Breast epithelium (tissue), 4 donors: ENCODE measurements at regions not wholly inside any gene's neighbourhood (a gene's known extent, or its start where the extent isn't known, plus 50 kb on each side); places are given as distances from the start of the nearest gene placed in this dataset.

ENCODE experiments used
- DNase-seq, 2 donors: peaks; one replicate each; pipeline ENCODE4 v3.0.0-alpha.2; 2019; ENCODE audit warnings: low spot score in 2 of 2
- H3K27ac ChIP-seq, 2 donors: fragments of 200-600 bp; sonication (generic) in 1 of 2; one replicate each; pipeline ENCODE4 v1.5.1; 2016 to 2019; ENCODE audit warnings: mild to moderate bottlenecking in 1 of 2
- H3K27me3 ChIP-seq, 2 donors: fragments of 200-600 bp; sonication (generic) in 1 of 2; one replicate each; pipeline versions ENCODE4 v1.5.1 to v1.6.0; 2017 to 2019; ENCODE audit warnings: control low read depth in 1 of 2, mild to moderate bottlenecking in 1 of 2
- H3K36me3 ChIP-seq: fragments of 200-600 bp; one replicate; pipeline ENCODE4 v1.5.1; 2019
- H3K4me1 ChIP-seq, 2 donors: fragments of 200-600 bp; sonication (generic); one replicate each; pipeline ENCODE4 v1.5.1; 2016 to 2019; ENCODE audit warnings: control low read depth in 1 of 2
- H3K4me3 ChIP-seq, 3 donors: fragments of 200-600 bp; sonication (generic); 1 replicate in 2 of 3; 2 replicates in 1 of 3; pipeline ENCODE4 v1.5.1; 2016 to 2019; ENCODE audit warnings: mild to moderate bottlenecking in 3 of 3, moderate library complexity in 2 of 3
- H3K9me3 ChIP-seq, 2 donors: fragments of 200-600 bp; sonication (generic) in 1 of 2; one replicate each; pipeline ENCODE4 v1.5.1; 2016 to 2019; ENCODE audit warnings: control low read depth in 1 of 2
- POLR2A ChIP-seq: fragments of 450-650 bp; IDR thresholded peaks from one replicate; pipeline ENCODE4 v1.6.1; 2016; ENCODE audit warnings: antibody characterized with exemption, mild to moderate bottlenecking, moderate library complexity
- POLR2AphosphoS5 ChIP-seq, 3 donors: sonication (generic); formaldehyde crosslinking; IDR thresholded peaks; one replicate each; pipeline ENCODE4 v1.6.1; 2017; ENCODE audit warnings: antibody characterized with exemption in 3 of 3
- intact Hi-C: fragments of 100-400 bp; cut with DNase I; formaldehyde crosslinking; loops from one replicate; pipeline ENCODE4 v1.15.1; 2023; ENCODE audit warnings: low total_unique reads
- TF ChIP-seq, protein P1 (sequence below), 3 donors: fragments of 450-650 bp; IDR thresholded peaks; one replicate each; pipeline ENCODE4 v1.5.1; 2016 to 2017; ENCODE audit warnings: antibody characterized with exemption in 3 of 3, mild to moderate bottlenecking in 3 of 3, moderate library complexity in 3 of 3

DNA sequence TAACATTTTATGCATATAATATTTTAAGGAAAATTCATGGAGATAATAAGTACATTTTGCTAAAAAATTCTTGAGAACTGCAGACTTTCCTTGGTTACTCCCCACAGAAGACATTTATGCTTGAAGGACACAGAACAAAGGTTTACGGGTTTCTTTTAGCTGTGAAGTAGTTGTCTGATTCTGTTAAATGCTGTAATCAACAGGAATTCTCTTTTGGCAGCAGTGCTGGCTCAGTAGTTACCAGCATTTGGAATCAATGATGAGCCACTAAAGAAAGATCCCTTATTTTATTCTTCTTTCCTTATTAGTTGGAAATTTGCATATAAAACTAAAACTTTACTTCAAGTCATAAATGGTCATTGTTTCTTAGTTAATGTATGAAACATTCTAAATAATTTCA, 199.3 kb upstream of the FAT4 start:
- Histone ChIP-seq H3K4me1 (no peaks in the 10 kb centered on the region), H3K4me3 (no peak overlapping the region), H3K36me3 (no peaks in the 10 kb centered on the region), H3K27ac (no peak overlapping the region), H3K27me3 (no peaks in the 10 kb centered on the region), H3K9me3 (no peaks in the 10 kb centered on the region)
- no peak for DNase-seq
- intact Hi-C loops, result no loop called here
- TF ChIP-seq, protein P1, sequence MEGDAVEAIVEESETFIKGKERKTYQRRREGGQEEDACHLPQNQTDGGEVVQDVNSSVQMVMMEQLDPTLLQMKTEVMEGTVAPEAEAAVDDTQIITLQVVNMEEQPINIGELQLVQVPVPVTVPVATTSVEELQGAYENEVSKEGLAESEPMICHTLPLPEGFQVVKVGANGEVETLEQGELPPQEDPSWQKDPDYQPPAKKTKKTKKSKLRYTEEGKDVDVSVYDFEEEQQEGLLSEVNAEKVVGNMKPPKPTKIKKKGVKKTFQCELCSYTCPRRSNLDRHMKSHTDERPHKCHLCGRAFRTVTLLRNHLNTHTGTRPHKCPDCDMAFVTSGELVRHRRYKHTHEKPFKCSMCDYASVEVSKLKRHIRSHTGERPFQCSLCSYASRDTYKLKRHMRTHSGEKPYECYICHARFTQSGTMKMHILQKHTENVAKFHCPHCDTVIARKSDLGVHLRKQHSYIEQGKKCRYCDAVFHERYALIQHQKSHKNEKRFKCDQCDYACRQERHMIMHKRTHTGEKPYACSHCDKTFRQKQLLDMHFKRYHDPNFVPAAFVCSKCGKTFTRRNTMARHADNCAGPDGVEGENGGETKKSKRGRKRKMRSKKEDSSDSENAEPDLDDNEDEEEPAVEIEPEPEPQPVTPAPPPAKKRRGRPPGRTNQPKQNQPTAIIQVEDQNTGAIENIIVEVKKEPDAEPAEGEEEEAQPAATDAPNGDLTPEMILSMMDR (IDR thresholded peaks at IDR 0.05), result no peak
- TF ChIP-seq POLR2AphosphoS5 (IDR thresholded peaks at IDR 0.05) (no peak), POLR2A (no peak)

DNA sequence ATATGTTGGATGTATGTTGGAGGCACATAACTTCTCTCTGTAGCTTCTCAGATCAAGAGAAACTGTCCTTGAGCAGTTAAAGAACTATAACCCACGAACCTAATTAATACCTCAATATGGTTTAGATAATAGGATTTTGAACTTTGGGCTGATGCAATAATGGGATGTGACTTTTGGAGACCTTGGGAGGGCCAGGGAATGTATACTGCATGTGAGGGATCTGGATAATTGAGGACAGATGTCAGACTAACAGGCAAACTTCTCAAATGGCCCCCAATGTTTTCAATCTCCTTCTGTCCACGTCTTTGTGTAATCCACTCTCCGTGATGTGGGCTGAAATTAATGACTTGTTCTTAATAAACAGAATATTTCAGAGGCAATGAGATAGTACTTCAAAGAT, 202.2 kb upstream of the FAT4 start:
- Histone ChIP-seq H3K4me1 (no peaks in the 10 kb centered on the region), H3K27ac (no peak overlapping the region), H3K27me3 (no peaks in the 10 kb centered on the region), H3K9me3 (no peaks in the 10 kb centered on the region), H3K4me3 (no peak overlapping the region), H3K36me3 (no peaks in the 10 kb centered on the region)
- no peak for TF ChIP-seq POLR2A
- intact Hi-C loops, result no loop called here
- DNase-seq, result no peak

DNA sequence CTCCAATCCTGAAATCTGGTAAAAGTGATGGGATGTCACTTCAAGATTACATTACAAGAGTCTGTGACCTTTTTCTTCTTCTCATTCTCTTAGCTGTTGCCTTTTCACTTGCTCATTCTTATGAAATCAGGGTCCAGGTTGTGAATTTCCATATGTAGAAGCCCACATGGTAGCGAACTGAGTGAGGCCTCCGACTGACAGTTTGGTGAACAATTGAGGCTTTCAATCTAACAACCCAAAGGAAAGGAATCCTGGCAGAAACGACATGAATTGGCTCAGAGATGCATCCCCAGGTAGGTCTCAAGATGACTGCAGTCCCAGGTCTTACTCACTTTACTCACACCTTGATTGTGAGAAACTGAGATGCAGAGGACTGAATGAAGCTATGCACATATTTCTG, 203.4 kb upstream of the FAT4 start:
- H3K27ac ChIP-seq, result no peak overlapping the region
- no peak for DNase-seq
- no peaks in the 10 kb centered on the region for H3K27me3 ChIP-seq
- no peaks in the 10 kb centered on the region for H3K4me1 ChIP-seq
- H3K4me3 ChIP-seq, result no peak overlapping the region
- H3K36me3 ChIP-seq, result no peaks in the 10 kb centered on the region
- TF ChIP-seq, protein P1 (IDR thresholded peaks at IDR 0.05), result no peak
- no peak for TF ChIP-seq POLR2AphosphoS5 (IDR thresholded peaks at IDR 0.05)
- TF ChIP-seq POLR2A, result no peak
- intact Hi-C loops, result no loop called here
- H3K9me3 ChIP-seq, result no peaks in the 10 kb centered on the region

DNA sequence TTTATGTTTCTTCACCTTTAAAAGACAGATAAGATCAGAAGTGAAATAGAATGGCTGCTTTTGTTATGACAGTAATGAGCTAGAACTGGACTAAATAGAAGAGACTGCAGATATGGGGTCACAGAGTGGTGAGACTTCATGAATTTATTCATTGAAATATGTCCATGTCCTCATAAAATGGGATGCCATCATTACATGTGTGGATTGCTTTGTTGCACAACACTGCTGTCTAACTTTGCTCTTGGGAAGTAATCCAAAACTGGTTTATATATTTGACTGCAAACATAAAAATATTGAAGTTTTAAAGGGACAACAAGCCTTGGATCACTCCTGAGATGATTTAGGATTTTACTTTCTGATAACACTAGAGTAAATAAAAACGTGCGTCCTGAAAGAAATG, 209.2 kb upstream of the FAT4 start:
- no peak overlapping the region for H3K4me3 ChIP-seq
- DNase-seq, result no peak
- TF ChIP-seq, protein P1 (IDR thresholded peaks at IDR 0.05), result no peak
- TF ChIP-seq POLR2AphosphoS5 (IDR thresholded peaks at IDR 0.05) (no peak), POLR2A (no peak)
- no peaks in the 10 kb centered on the region for H3K27me3 ChIP-seq
- H3K36me3 ChIP-seq, result no peaks in the 10 kb centered on the region
- intact Hi-C loops, result no loop called here
- no peak overlapping the region for H3K27ac ChIP-seq
- no peaks in the 10 kb centered on the region for H3K4me1 ChIP-seq
- H3K9me3 ChIP-seq, result no peaks in the 10 kb centered on the region

DNA sequence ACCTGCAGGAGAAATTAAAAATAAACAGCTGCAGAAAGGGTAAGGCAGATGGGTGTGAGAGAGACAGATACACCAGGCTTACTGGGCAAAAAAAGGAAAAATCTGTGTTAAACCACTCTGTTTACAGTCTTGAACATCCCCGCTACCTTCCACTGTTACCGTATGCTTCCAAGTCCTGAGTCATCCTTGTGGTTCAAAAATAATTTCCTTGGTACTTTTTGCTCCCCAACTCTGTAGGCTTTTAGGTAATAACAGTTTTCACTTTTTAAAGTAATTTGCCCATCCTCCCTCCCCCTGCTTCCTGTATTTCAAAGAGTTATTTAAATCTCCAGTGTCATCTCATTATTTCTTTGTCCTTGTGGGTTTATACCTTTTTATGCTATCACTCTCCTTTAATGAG, 210.1 kb upstream of the FAT4 start:
- DNase-seq, result no peak
- H3K4me3 ChIP-seq, result no peak overlapping the region
- intact Hi-C loops, result no loop called here
- no peaks in the 10 kb centered on the region for H3K36me3 ChIP-seq
- no peaks in the 10 kb centered on the region for H3K4me1 ChIP-seq
- no peaks in the 10 kb centered on the region for H3K9me3 ChIP-seq
- no peak overlapping the region for H3K27ac ChIP-seq
- TF ChIP-seq POLR2A, result no peak
- no peak for TF ChIP-seq POLR2AphosphoS5 (IDR thresholded peaks at IDR 0.05)
- TF ChIP-seq, protein P1 (IDR thresholded peaks at IDR 0.05), result no peak
- H3K27me3 ChIP-seq, result no peaks in the 10 kb centered on the region

DNA sequence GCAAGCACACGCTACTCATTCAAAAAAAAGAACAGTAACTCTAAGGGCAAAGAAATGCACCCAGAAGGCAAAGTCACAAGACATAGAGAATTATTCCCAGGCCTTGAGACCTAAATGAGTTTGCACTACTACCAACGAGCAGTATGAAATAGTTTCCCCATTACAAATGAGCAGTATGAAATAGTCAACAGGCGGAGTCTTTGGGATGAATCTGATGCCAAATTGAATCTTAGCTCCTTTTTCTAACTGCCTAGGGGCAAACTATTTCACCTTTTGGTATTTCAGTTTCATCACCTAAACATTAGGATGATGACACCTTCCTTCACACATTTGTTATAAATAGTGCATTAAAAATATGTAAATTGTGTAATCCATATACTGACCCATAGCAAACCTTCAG, 213.0 kb upstream of the FAT4 start:
- no peak for DNase-seq
- Histone ChIP-seq H3K27me3 (no peaks in the 10 kb centered on the region), H3K27ac (no peak overlapping the region), H3K36me3 (no peaks in the 10 kb centered on the region), H3K4me3 (no peak overlapping the region), H3K9me3 (no peaks in the 10 kb centered on the region), H3K4me1 (no peaks in the 10 kb centered on the region)
- intact Hi-C loops, result no loop called here
- TF ChIP-seq POLR2AphosphoS5 (IDR thresholded peaks at IDR 0.05), result no peak
- TF ChIP-seq, protein P1 (IDR thresholded peaks at IDR 0.05), result no peak
- no peak for TF ChIP-seq POLR2A
